ENCODE measurements at regions not wholly inside any gene's neighbourhood (a gene's known extent, or its start where the extent isn't known, plus 50 kb on each side); places are given as distances from the start of the nearest gene placed in this dataset.

- TF ChIP-seq CTCF (IDR thresholded peaks at IDR 0.05) (no peak), POLR2A (IDR thresholded peaks at IDR 0.05) (no peak)
Observed at GRCh38 chr10:34884272-34884952, 69.3 kb upstream of the PARD3 start.
